HepG2 (cell line): ENCODE measurements at regions not wholly inside any gene's neighbourhood (a gene's known extent, or its start where the extent isn't known, plus 50 kb on each side); places are given as distances from the start of the nearest gene placed in this dataset.

Source experiments
- BCL6 ChIP-seq: IDR thresholded peaks from 2 replicates; pipeline ENCODE4 v1.6.1; 2016; ENCODE audit warnings: missing genetic modification reagents, missing compliant biosample characterization
- EP300 ChIP-seq, 3 experiments: sonication (generic) in 1 of 3; formaldehyde crosslinking in 1 of 3; IDR thresholded peaks; 2 replicates each; pipeline versions ENCODE4 v1.5.1 to v1.6.1; 2011 to 2020; ENCODE audit warnings: low read depth in 2 of 3, low read length in 2 of 3, borderline replicate concordance in 1 of 3, improper control_type of control experiment in 1 of 3, mild to moderate bottlenecking in 1 of 3, missing genetic modification reagents in 1 of 3, moderate library complexity in 1 of 3
- HMG20B ChIP-seq: conservative IDR thresholded peaks from 2 replicates; pipeline ENCODE4 v1.6.1; 2016; ENCODE audit warnings: missing genetic modification reagents, missing compliant biosample characterization
- HNF4A ChIP-seq: sonication (generic); formaldehyde crosslinking; IDR thresholded peaks from 2 replicates; pipeline ENCODE4 v1.4.0; 2020; ENCODE audit warnings: missing genetic modification reagents
- HNRNPK ChIP-seq: fragments of 200-400 bp; formaldehyde crosslinking; IDR thresholded peaks from 2 replicates; pipeline ENCODE4 v1.6.1; 2018; ENCODE audit warnings: low read length, low read depth, moderate library complexity, mild to moderate bottlenecking; ENCODE audit not compliant: poor library complexity, severe bottlenecking
- MBD4 ChIP-seq: IDR thresholded peaks from 2 replicates; pipeline ENCODE4 v1.6.1; 2012; ENCODE audit warnings: low read length, inconsistent platforms, borderline replicate concordance
- MED1 ChIP-seq: sonication (generic); formaldehyde crosslinking; IDR thresholded peaks from 2 replicates; pipeline ENCODE4 v1.4.0; 2020; ENCODE audit warnings: missing genetic modification reagents
- NCOA1 ChIP-seq: sonication (generic); formaldehyde crosslinking; IDR thresholded peaks from 2 replicates; pipeline ENCODE4 v1.9.0; 2021; ENCODE audit warnings: missing genetic modification reagents
- NR2F6 ChIP-seq, 2 experiments: IDR thresholded peaks; 2 replicates each; pipeline ENCODE4 v1.6.1; 2016; ENCODE audit warnings: antibody characterized with exemption in 1 of 2, mild to moderate bottlenecking in 1 of 2
- SOX13 ChIP-seq, 3 experiments: fragments of 450-650 bp in 1 of 3; sonication (generic) in 1 of 3; formaldehyde crosslinking in 1 of 3; IDR thresholded peaks in 2 of 3; conservative IDR thresholded peaks in 1 of 3; 2 replicates each; pipeline versions ENCODE4 v1.5.0 to v1.6.1; 2016 to 2020; ENCODE audit warnings: antibody characterized with exemption in 1 of 3, mild to moderate bottlenecking in 1 of 3, missing compliant biosample characterization in 1 of 3, missing genetic modification reagents in 1 of 3, moderate library complexity in 1 of 3
- STAG1 ChIP-seq: sonication (generic); formaldehyde crosslinking; IDR thresholded peaks from 2 replicates; pipeline ENCODE4 v1.4.0; 2020; ENCODE audit warnings: missing genetic modification reagents
- ZFP90 ChIP-seq: sonication (generic); formaldehyde crosslinking; IDR thresholded peaks from 2 replicates; pipeline ENCODE4 v1.8.0; 2022; ENCODE audit warnings: missing genetic modification reagents, mild to moderate bottlenecking, inconsistent platforms, borderline replicate concordance
- ZNF264 ChIP-seq: sonication (generic); formaldehyde crosslinking; IDR thresholded peaks from 2 replicates; pipeline ENCODE4 v1.4.0; 2020; ENCODE audit warnings: missing genetic modification reagents
- ZNF382 ChIP-seq: sonication (generic); formaldehyde crosslinking; IDR thresholded peaks from 2 replicates; pipeline ENCODE4 v1.5.0; 2020; ENCODE audit warnings: missing genetic modification reagents, mild to moderate bottlenecking, borderline replicate concordance
- ZNF605 ChIP-seq: sonication (generic); formaldehyde crosslinking; IDR thresholded peaks from 2 replicates; pipeline ENCODE4 v1.8.0; 2022; ENCODE audit warnings: mild to moderate bottlenecking, missing genetic modification reagents
- TF ChIP-seq, protein P1 (sequence below): IDR thresholded peaks from 2 replicates; pipeline ENCODE4 v1.6.1; 2016
- TF ChIP-seq, protein P2 (sequence below): sonication (generic); formaldehyde crosslinking; IDR thresholded peaks from 2 replicates; pipeline ENCODE4 v1.4.0; 2020; ENCODE audit warnings: mild to moderate bottlenecking, missing genetic modification reagents
- TF ChIP-seq, protein P3 (sequence below): IDR thresholded peaks from 2 replicates; pipeline ENCODE4 v1.6.1; 2016; ENCODE audit warnings: control low read depth
- TF ChIP-seq, protein P4 (sequence below): sonication (generic); formaldehyde crosslinking; IDR thresholded peaks from 2 replicates; pipeline ENCODE4 v1.8.1; 2022; ENCODE audit warnings: low read depth, mild to moderate bottlenecking, missing genetic modification reagents

DNA sequence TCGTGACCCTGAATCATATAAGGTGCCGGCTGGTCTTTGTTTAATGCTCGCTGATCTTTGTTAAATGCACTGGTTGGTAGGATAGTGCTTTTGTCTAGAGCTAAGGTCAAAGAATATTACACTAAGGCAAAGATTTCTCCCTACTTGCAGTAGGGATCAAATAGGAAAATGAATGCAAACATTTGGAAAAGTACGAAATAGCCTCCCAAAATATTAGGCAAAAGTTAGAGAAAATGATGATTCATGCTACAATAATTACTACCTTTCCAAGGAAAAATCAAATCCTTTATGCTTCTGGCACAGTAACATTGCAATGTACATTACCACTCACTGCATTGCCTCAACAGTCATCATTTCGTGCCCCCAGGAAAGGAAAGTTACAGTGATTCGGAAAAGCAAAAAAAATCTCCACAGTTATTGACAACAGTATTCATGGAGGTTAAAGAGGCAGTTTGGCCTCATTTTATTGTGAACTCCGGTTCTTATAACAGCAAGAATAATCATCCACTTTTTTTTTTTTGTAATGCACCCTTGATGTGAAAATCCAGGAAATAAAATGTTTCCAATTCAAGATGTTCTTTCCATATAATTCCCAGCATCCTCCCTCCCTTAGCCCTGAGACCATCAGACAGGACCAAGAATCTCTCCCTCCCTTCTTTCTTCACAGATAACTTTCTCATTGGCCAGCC is 61.7 kb upstream of the ZMYND8 start (continued):
- TF ChIP-seq, protein P1, sequence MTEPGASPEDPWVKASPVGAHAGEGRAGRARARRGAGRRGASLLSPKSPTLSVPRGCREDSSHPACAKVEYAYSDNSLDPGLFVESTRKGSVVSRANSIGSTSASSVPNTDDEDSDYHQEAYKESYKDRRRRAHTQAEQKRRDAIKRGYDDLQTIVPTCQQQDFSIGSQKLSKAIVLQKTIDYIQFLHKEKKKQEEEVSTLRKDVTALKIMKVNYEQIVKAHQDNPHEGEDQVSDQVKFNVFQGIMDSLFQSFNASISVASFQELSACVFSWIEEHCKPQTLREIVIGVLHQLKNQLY (CRISPR knock-in tag) = no peak
- TF ChIP-seq EP300 (IDR thresholded peaks at IDR 0.05; ENCODE audit: low read depth in 2 of 2, low read length in 2 of 2) = 0 out of 4 replicates have a peak, but pooled peaks of 1 of the 2 experiments have one; percentile 86
- TF ChIP-seq EP300 (CRISPR knock-in tag; IDR thresholded peaks at IDR 0.05; ENCODE audit: borderline replicate concordance) = no peak; the same call in 1 of the 2 replicates
- peak; percentile 14; the same call in 1 of the 2 replicates for TF ChIP-seq ZNF264
- TF ChIP-seq HNRNPK = peak; percentile 45
- no peak for TF ChIP-seq SOX13 (IDR thresholded peaks at IDR 0.05)
- TF ChIP-seq SOX13 (CRISPR knock-in tag; conservative IDR thresholded peaks at IDR 0.05 in 1 of 2, IDR thresholded peaks at IDR 0.05 in 1 of 2) = peak in 1 of 2 experiments; percentile 89; a peak in 2 of 4 replicates
- 0 out of 2 replicates have a peak, but pooled peaks have one; percentile 60 for TF ChIP-seq MBD4
- TF ChIP-seq, protein P2, sequence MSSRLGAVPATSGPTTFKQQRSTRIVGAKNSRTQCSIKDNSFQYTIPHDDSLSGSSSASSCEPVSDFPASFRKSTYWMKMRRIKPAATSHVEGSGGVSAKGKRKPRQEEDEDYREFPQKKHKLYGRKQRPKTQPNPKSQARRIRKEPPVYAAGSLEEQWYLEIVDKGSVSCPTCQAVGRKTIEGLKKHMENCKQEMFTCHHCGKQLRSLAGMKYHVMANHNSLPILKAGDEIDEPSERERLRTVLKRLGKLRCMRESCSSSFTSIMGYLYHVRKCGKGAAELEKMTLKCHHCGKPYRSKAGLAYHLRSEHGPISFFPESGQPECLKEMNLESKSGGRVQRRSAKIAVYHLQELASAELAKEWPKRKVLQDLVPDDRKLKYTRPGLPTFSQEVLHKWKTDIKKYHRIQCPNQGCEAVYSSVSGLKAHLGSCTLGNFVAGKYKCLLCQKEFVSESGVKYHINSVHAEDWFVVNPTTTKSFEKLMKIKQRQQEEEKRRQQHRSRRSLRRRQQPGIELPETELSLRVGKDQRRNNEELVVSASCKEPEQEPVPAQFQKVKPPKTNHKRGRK (CRISPR knock-in tag) = peak; percentile 6; the same call in 1 of the 2 replicates
- TF ChIP-seq, protein P3, sequence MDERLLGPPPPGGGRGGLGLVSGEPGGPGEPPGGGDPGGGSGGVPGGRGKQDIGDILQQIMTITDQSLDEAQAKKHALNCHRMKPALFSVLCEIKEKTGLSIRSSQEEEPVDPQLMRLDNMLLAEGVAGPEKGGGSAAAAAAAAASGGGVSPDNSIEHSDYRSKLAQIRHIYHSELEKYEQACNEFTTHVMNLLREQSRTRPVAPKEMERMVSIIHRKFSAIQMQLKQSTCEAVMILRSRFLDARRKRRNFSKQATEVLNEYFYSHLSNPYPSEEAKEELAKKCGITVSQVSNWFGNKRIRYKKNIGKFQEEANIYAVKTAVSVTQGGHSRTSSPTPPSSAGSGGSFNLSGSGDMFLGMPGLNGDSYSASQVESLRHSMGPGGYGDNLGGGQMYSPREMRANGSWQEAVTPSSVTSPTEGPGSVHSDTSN (CRISPR knock-in tag) = no peak
- TF ChIP-seq ZNF382 (CRISPR knock-in tag) = no peak
- peak; percentile 1 for TF ChIP-seq HNF4A (CRISPR knock-in tag)
- no peak for TF ChIP-seq ZNF605 (CRISPR knock-in tag)
- TF ChIP-seq, protein P4, sequence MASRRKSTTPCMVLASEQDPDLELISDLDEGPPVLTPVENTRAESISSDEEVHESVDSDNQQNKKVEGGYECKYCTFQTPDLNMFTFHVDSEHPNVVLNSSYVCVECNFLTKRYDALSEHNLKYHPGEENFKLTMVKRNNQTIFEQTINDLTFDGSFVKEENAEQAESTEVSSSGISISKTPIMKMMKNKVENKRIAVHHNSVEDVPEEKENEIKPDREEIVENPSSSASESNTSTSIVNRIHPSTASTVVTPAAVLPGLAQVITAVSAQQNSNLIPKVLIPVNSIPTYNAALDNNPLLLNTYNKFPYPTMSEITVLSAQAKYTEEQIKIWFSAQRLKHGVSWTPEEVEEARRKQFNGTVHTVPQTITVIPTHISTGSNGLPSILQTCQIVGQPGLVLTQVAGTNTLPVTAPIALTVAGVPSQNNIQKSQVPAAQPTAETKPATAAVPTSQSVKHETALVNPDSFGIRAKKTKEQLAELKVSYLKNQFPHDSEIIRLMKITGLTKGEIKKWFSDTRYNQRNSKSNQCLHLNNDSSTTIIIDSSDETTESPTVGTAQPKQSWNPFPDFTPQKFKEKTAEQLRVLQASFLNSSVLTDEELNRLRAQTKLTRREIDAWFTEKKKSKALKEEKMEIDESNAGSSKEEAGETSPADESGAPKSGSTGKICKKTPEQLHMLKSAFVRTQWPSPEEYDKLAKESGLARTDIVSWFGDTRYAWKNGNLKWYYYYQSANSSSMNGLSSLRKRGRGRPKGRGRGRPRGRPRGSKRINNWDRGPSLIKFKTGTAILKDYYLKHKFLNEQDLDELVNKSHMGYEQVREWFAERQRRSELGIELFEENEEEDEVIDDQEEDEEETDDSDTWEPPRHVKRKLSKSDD (CRISPR knock-in tag) = peak; percentile 19; the same call in 1 of the 2 replicates
- no peak; the same call in none of the 2 replicates for TF ChIP-seq NR2F6 (IDR thresholded peaks at IDR 0.05)
- peak; percentile 86; the same call in 1 of the 2 replicates for TF ChIP-seq NR2F6 (CRISPR knock-in tag; IDR thresholded peaks at IDR 0.05)
- TF ChIP-seq ZFP90 = peak; percentile 83; the same call in 1 of the 2 replicates
- no peak for TF ChIP-seq STAG1 (CRISPR knock-in tag)
- no peak for TF ChIP-seq HMG20B (CRISPR knock-in tag)
- TF ChIP-seq MED1 = 0 out of 2 replicates have a peak, but pooled peaks have one; percentile 15
- peak; percentile 40; the same call in 1 of the 2 replicates for TF ChIP-seq NCOA1 (CRISPR knock-in tag)
- TF ChIP-seq BCL6 (CRISPR knock-in tag) = peak; percentile 8
- TF ChIP-seq, all 625 proteins: peak for 31
